HG02610 (cell line): ENCODE measurements at regions not wholly inside any gene's neighbourhood (a gene's known extent, or its start where the extent isn't known, plus 50 kb on each side); places are given as distances from the start of the nearest gene placed in this dataset.

Experiments
- ATAC-seq: cut with Tn5 transposase; IDR thresholded peaks from one replicate; pipeline ENCODE4 v1.9.1; 2021; ENCODE audit warnings: mild to moderate bottlenecking, moderate library complexity; ENCODE audit not compliant: unreplicated experiment

DNA sequence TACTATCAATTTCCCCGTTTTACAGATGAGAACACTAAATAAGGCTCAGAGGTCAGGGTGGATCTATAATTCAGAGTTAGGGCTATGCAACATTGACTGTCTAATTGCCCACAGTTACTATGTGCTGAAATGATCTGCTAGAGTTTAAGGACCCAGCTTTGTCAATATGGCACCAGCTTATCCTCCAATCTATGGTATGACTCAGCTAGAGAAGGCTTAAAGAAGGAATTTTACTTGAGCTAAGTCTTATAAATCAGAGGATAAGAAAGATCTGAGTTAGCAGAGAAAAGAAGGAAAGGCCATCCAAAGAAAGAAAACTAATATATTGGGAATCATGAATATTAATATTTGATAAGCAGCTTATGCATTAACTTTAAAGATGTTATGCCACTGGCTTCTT lies 78.1 kb downstream of the ASB9 start:
- ATAC-seq: no peak

- no peak for ATAC-seq
Observed at GRCh38 chrX:15188039-15188438, 81.8 kb downstream of the ASB9 start.

DNA sequence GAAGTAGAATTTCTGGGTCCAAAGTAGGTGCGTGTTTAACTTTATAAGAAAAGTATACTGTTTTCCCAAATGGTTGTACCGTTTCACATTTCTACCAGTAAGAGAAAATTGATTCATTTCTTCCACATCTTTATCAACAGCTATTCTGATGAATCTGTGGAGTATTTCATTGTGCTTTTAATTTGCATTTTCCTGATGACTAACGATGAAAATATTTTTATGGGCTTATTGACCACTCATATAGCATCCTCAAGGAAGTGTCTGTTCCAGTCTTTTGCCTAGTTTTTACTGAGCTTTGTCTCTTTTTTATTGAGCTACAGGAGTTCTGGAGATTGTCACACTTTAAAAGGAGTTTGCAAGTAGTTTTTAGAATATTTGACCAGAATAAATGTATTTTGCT lies 92.6 kb downstream of the ASB9 start:
- ATAC-seq: no peak

DNA sequence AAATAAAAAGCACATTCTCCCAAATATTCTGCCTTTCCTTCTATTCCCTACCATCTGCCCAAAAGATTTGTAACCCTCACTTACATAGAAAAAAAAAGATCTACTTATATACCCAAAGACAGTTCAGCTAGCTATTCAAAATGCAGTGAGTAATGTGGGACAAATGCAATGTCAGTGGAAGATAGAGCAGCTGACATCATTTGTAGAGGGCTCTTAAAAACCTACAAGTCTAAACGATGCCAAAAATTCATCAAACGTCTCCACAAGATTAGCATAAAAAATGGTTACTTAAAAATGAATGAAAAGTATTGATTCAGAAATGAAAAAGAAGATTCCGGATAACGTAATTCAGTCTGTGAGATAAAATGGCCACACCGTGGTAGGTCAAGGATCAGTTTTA lies 96.5 kb downstream of the ASB9 start:
- ATAC-seq: no peak

GRCh38 chrX:15170927-15171326 lies 99.0 kb downstream of the ASB9 start:
- ATAC-seq: no peak

DNA sequence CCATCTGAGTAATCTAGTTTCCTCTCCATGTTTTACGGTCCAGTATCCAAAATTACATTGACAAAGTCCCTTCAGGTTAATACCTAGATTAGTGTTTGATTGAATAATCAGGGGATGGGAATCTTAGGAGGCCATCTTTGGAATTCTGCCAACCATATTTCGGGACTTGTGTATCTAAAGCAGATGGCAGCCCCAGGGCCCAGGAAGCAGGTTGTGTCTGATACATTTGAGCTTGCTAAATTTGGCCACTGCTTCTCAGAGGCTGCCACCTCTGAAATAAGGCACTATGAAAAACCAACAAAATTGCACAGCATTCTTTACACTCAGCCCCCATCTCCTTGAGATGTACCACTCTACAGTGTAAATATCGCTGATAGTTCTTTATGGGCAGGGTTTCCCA lies 102.1 kb downstream of the ASB9 start:
- no peak for ATAC-seq

DNA sequence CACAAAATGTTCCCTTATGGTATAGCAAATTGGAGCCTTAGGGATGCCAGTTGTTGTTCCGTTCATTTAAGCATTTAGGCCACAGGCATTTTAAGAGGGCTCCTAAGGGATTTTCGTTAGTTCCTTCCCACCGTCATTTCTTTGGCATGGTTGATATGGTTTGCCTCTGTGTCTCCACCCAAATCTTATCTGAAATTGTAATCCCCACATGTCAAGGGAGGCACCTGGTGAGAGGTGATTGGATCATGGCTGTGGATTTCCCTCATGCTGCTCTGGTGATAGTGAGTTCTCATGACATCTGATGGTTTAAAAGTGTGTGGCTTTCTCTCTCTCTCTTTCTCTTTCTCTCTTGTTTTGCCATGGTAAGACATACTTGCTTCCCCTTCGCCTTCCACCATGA lies 104.1 kb downstream of the ASB9 start:
- ATAC-seq: no peak

- ATAC-seq: no peak
Observed at GRCh38 chrX:15163131-15163530, 106.8 kb downstream of the ASB9 start.

DNA sequence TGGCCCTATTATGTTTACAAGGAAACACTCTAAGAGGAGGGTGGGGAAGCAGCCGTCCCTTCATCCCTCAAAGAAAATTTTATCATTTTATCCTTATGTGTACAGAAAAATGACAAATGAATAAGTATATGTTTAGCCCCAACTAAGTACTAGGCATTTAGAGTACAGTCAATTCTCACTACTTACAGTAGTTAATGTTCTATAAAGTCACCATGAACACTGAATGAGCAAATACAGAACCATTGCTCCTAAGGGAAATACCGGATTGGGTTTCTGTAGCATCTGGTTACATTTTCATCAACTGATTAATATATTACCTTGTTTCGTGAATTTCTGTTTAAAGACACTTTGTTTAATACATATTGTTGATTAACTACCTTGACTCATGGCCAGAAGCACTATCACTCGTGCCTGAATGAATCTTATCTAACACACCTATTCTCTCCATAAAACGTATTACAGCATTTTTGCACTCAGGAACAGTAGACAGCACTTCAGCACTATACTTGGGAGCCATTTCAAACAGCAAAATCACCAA lies 109.3 kb downstream of the ASB9 start:
- ATAC-seq: no peak

- peak; percentile 88 for ATAC-seq
Observed at GRCh38 chrX:15158736-15159406, 111.0 kb downstream of the ASB9 start.

GRCh38 chrX:15158350-15158735 lies 111.5 kb downstream of the ASB9 start:
- no peak for ATAC-seq

DNA sequence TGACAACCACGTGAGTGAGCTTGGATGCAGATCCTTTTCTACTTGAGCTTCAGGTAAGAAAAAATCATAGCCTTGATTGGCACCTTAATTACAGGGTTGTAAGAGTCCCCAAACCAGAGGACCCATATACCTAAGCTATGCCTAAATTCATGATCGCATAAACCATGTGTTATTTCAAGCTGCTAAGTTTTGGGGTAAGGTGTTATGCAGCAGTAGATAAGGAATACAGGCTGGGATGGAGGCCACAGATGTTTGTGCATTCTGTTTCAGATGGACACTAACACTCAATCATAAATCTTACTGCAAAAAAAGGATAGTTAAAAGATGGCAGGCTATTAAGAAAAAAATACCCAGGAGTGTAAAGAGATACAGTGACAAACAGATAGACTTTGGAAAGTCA lies 112.3 kb downstream of the ASB9 start:
- no peak for ATAC-seq

DNA sequence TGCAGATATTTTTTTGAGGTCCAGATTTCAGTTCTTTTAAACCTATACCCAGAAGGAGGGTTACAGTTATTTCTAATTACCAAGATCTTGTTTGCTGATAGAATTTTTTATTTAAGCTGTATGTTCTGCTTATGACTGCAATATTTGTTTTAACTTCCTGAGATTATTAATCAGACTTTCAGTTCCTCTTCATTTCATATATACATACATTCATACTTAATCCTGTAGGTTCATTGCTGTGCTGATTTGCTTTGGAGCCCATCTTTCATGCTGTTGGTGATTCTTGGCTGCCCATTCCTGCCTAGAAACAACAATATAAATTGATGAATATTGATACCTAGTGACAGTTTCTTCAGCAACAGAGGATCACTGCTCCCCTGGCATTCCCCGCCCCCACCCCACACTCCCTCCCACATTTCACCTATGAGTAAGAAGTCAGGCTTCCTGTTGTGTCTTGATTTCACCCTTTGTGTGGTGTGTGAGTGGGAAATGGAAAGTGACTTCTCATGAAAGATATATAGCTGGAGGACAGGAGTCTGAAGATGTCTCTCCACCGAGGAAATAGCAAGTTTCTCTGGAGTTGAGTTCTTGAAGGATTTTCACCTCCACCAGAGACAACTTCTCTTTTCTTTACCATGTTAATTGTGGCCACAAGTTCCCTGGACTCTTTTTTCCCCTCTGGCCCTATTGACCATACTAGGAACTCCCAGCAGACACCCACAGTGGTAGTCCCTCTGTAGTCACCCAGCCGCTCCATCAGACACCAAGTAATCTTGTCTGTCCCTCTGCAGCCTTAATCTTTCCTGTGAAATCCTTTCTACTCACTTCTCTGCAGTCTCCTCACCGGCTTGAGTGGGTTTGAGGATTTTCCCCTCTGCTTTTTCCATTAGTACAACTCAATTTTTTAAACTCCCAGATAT lies 118.4 kb downstream of the ASB9 start:
- ATAC-seq: peak; percentile 86

GRCh38 chrX:15150586-15150985 lies 119.3 kb downstream of the ASB9 start:
- ATAC-seq: no peak

GRCh38 chrX:15146515-15146914 lies 123.4 kb downstream of the ASB9 start:
- ATAC-seq: no peak

DNA sequence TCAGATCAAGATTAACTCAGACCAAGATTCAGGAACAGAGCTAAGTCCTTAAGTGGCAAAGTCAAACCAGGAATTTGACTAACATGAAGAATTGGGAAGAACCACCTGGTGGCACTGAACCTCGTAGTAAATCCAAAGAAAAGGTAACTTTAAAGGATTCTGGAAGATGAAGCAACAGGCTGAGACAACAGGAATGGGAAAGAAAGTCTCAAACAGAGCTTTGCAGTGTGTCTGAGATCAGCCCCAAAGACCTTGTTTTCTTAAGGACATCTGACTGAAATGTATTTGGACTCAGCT lies 126.1 kb downstream of the ASB9 start:
- ATAC-seq: no peak

DNA sequence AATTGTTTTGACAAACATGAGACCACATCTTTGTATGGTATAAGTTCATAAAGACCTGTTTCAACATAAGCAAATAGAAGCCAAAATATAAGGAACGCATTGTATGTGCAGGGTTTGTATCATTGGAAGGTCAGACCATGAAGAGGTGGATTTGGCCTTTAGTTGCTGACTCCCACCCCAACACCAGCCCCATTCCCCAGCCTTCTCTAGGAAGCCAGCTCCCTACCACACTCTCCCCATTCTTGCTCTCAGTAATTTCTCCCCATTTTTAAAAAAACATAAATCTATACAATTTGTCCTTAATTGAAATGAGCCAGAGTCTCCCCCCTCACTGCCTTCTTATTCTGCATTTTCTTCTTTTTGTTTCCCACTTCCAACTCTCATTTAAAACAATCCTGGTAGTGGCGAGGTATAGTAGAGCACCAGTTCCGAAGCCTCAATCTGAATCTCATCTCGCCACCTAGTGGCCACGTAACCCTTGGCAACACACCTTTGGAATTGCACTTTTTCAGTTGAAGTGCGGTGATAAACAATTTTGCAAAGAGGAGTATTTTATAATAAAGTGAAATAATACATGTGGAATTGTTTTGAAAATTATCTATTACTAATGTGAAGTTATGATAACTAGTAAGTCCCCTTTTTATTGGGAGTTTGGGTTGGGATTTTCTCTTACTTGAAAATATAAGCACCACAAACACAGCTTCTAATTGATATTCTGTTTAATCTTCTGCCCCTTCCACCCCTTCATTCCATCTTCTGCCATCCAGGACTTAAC lies 126.6 kb downstream of the ASB9 start:
- ATAC-seq: no peak

GRCh38 chrX:15142084-15142715 lies 127.7 kb downstream of the ASB9 start:
- ATAC-seq: no peak

DNA sequence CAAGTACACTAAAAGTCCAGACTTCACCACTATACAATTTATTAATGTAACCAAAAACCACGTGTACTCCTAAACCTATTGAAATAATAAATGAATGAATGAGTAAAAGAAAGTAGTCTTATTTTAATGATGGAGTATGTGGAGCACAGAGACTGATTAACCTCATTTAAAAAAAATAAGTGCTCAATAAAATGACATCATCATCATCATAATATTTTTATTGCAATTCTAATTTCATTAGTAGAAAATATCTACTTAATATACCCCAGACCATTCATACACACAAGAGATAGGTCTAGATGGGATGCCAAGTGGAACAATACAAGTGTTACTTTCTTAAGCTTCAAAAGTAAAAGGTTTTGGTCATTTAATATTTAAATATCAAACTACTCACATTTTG lies 133.1 kb downstream of the ASB9 start:
- ATAC-seq: no peak

DNA sequence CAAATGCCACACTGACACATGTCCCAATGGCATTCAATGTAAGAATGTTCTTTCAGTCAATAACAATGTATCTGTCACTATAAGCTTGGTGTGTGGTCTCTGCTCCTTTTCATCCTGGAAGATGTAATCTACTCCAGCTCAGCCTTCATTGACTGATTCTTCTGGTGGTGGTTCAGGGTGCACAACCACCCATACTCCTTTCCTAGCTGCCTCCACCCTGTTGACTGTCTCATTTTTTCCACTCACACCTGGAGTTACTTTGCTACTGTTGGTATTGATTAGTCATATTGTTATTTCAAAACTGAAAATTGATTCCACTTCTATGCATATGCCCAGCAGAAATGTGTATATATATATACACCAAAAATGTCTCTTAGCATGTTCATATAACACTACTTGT lies 140.5 kb downstream of the ASB9 start:
- no peak for ATAC-seq

- no peak for ATAC-seq
Observed at GRCh38 chrX:15128861-15129260, 141.0 kb downstream of the ASB9 start.
